NCI-H146 (cell line): ENCODE measurements at regions not wholly inside any gene's neighbourhood (a gene's known extent, or its start where the extent isn't known, plus 50 kb on each side); places are given as distances from the start of the nearest gene placed in this dataset.

ENCODE experiments used
- DNase-seq: peaks from one replicate; lab custom pipeline; 2025; lab: John Stamatoyannopoulos, UW

GRCh38 chr16:72657164-72657563, 390.8 kb downstream of the ZFHX3 start:
- DNase-seq, result no peak

DNA sequence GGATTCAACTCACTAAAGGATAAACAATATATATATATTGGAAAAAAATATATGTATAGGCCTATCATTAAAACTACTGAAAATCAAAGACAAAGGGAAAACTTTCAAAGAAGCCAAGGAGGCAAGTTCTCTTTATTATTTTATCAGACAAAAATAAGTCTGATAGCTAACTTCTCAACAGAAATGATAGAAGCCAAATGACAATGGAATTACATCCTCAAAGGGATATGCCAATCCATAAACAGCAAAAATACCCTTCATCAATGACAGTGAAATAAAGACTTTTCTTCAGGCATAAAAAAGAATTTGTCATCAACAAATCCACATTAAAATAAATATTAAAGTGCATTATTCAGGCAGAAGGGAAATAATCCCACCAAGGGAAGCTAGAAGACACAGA, 393.4 kb downstream of the ZFHX3 start:
- no peak for DNase-seq

GRCh38 chr16:72649254-72649944, 398.5 kb downstream of the ZFHX3 start:
- no peak for DNase-seq

DNA sequence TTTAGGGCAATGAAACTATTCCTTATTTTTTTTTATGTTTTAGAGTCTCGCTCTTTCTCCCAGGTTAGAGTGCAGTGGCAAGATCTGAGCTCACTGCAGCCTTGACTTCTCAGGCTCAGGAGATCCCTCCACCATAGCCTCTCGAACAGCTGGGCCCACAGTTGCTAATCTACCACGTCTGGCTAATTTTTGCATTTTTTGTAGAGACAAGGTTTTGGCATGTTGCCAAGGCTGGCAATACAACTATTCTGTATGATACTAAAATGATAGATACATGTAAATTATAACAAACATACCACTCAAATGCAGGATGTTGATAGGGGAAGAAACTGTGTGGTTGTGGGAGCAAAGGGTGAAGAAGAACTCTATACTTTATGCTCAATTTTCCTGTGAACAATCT, 401.3 kb downstream of the ZFHX3 start:
- no peak for DNase-seq

DNA sequence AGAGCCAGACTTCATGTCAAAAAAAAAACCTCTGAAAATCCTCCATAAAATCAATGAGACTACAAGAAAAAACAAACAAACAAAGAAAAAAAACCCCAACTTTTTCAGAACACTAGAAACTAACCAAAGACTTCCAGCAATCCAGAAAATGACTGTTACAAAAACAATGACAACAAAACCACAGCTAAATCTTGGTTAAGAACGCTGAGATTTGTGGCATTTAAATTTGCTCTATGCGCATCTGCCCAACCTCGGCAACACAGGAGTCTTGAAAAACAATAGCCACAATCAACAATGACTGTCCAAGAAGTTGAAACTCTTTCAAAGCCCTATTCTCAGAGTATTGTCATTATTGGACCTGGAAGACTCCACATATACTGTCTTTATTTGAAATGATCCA, 402.4 kb downstream of the ZFHX3 start:
- no peak for DNase-seq

DNA sequence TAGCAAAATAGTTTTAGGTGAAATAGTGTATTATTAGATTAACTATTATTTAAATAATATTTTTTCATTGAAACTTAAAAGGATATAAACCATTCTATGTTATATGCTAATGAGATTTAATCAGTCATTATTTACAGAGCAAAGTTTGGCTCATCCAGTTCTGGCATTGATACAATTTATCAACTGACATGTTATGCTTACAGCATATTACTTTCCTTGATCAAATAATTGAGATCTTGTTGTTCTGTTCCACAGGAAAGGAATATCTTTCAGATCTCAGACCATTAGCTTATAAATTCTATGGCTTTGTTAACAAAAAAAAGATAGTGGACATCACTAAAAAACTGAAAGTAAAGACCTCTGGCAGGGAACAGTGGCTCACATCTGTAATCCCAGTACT, 403.0 kb downstream of the ZFHX3 start:
- DNase-seq, result no peak

- DNase-seq, result no peak
These were observed 408.4 kb downstream of the ZFHX3 start for GRCh38 chr16:72639494-72639893.

DNA sequence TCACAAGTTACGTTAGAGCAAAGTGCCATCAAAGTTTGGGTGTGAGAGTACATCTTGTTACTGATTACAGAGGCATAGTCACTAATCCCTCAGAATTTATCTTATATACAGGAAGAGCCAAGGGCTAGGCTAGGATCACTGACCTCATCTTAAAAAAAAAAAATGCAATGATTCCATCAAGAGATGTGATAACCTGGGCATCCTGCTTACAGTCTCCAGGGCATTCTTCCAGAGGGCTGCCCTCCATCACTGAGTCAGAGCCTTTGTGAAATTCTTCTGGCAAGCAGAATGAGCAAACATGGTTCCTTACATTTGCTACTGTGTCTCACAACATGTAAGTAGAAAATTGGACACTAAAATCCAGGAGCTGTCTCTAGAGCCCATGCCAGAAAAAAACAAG, 410.6 kb downstream of the ZFHX3 start:
- no peak for DNase-seq

GRCh38 chr16:72635694-72636093, 412.2 kb downstream of the ZFHX3 start:
- DNase-seq, result no peak

DNA sequence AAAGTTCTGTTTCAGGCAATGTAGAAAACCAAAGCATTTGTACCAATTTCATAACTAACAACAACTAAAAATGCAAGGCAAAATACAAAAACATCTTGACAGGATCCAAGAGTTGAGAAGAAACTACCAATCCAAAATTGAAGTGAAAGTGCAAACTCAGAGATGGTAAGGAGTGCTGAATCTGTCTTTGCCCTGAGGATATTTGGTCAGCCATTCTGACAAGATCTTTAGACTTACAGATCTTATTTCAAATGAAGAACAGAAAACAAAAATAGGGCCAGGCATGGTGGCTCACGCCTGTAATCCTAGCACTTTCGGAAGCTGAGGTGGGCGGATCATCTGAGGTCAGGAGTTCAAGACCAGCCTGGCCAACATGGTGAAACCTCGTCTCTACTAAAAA, 412.8 kb downstream of the ZFHX3 start:
- no peak for DNase-seq

- DNase-seq, result peak; percentile 9
These were observed 420.6 kb downstream of the ZFHX3 start for GRCh38 chr16:72627182-72627896.

DNA sequence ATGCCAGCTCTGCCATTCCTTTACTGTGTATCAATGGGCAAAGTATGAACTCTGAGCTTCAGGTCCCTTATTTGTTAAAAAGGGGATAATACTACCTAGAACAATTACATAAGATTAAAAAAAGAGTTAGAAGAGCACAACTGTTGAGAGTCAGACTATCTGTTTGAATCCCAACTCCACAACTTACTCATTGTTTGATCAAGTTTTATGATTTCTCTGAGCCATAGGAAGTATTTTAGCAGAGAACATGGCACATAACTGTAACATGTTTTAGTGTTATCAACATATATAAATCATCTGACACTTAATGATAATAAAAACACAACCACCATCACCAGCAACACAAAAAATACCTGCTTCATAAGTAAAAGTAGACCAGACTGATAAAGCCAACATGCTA, 421.3 kb downstream of the ZFHX3 start:
- no peak for DNase-seq

- DNase-seq, result no peak
These were observed 426.3 kb downstream of the ZFHX3 start for GRCh38 chr16:72621651-72622050.

DNA sequence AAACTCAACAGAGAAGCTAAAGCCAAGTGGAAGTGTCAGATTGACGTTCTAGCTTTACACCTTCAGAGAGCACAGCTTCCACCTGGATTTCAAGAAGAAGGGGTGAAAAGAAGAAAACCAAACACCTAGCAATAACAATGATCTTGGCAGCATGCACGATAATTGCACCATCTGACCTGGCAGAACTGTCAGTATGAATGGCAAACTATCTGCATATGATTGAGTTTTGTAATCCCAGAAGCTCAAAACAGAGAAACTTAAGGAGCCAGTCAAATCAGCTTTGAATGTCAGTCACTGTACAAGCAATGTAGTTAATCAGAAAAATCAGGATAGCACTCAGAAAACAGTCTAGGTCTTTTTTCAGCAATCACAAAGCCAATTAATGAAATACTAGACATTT, 427.1 kb downstream of the ZFHX3 start:
- DNase-seq, result no peak

DNA sequence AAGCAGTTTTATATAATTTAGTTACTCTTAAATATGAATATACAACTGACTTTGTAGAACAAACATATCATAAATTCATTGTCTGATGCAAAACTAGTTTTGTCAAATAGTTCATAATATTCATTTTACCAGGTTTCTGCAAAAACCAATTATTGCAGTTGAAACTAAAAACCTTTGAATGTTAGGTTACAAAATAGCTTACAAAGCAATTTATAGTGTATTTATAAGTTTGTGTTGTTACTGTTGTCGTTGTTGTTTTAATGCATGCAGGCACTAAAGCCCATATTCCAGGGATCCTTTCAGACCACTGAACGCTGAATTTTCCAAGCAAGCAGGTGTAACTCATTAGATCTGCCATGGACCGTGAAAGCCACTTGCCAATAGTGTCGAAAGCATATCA, 427.6 kb downstream of the ZFHX3 start:
- peak; percentile 20 for DNase-seq

GRCh38 chr16:72615856-72616255, 432.1 kb downstream of the ZFHX3 start:
- DNase-seq, result no peak

GRCh38 chr16:72612718-72613117, 435.2 kb downstream of the ZFHX3 start:
- DNase-seq, result no peak

DNA sequence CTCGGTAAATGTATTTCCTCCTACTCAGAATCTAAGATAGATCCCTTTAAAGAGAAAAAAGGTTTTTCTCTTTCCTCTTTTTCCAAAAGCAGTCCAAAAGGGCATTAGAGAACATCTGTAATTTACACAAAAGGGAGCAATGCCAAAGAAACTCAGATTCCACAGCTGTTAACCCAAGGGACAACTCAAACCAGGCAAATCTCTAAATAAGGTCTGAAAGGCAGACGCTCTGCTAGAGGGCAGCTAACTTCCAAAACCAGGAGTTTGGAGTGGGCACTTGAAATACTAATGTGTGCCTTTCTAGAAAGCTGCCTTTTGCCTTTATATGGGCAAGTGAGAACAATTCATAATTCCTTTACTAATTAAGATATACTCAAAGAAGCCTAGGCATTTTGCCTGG, 435.7 kb downstream of the ZFHX3 start:
- no peak for DNase-seq

DNA sequence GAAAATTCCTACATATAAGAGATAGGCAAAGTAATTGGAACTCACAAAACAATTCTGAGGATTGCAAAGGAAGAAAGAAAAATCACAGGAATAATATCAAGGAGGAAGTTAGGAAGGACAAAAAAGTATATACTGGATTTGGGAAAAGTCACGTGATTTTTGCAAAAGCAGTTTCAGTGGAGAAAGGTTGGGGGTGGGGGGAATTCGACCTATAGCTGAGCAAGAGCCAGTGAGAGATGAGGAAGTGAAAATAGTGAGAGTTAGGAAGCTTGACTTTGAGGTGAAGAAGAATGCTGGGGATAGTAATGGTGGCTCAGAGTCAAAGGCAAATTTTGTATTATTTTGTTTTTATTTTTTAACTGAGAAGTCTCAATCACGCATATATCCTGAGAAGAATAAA, 438.0 kb upstream of the PMFBP1 start:
- DNase-seq, result no peak

DNA sequence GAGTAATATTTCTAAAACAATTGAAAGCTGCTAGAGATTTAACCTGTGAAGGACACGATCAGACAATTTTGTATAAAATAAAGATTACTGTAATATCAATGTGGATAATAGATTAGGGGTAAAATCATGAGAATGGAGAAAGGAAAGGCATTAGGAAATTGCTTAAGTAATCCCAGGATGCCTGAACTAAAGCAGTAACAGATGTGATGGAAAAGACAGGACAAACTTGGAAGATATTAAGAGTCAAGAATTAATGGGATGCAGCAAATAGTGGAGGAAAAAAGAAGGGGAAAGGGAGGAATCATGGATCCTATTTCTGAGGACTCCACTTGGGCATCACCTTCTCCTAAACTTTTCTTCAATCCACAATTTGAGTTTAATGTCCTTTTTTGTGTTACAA, 437.1 kb upstream of the PMFBP1 start:
- no peak for DNase-seq

- DNase-seq, result no peak
These were observed 432.4 kb upstream of the PMFBP1 start for GRCh38 chr16:72604375-72604774.

DNA sequence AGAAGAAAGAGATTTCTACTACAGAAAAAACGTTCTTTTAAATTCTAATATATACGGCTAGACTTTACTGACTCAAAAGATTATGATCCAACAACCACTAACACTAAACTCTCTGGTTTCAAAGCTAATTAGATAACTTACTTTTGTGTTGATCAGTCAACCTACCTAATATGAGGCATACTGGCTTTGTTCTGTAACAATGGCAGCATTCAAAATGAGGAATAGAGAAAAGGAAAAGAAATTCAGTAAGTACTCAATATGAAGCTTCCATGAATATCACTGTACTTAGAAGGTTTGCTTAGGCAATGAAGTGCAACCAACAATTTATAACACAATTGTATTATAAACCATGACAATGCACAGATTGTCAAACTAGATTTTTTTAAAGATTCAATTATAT, 430.5 kb upstream of the PMFBP1 start:
- DNase-seq, result no peak

- DNase-seq, result no peak
These were observed 426.7 kb upstream of the PMFBP1 start for GRCh38 chr16:72598696-72599095.

DNA sequence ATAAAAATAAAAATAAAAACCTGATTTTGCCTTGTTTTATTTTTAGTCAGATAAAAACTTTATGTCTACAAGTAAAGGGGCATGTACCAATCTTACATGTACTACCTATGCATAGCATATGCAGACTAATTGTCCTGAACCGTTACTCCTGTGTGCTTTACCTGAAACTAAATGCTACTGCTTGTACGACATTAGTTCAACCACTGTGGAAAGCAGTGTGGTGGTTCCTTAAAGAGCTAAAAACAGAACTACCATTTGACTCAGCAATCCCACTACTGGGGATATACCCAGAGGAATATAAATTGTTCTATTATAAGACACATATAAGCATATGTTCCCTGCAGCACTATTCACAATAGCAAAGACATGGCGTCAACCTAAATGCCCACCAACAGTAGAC, 426.0 kb upstream of the PMFBP1 start:
- no peak for DNase-seq
